ENCODE measurements at regions not wholly inside any gene's neighbourhood (a gene's known extent, or its start where the extent isn't known, plus 50 kb on each side); places are given as distances from the start of the nearest gene placed in this dataset.

- no peak for TF ChIP-seq ISL1 (CRISPR knock-in tag; IDR thresholded peaks at IDR 0.05)
- no peak for TF ChIP-seq TCF4 (CRISPR knock-in tag; IDR thresholded peaks at IDR 0.05; ENCODE audit: borderline replicate concordance)
- no peak for TF ChIP-seq ZNF8 (CRISPR knock-in tag; IDR thresholded peaks at IDR 0.05)
- TF ChIP-seq, protein P1, sequence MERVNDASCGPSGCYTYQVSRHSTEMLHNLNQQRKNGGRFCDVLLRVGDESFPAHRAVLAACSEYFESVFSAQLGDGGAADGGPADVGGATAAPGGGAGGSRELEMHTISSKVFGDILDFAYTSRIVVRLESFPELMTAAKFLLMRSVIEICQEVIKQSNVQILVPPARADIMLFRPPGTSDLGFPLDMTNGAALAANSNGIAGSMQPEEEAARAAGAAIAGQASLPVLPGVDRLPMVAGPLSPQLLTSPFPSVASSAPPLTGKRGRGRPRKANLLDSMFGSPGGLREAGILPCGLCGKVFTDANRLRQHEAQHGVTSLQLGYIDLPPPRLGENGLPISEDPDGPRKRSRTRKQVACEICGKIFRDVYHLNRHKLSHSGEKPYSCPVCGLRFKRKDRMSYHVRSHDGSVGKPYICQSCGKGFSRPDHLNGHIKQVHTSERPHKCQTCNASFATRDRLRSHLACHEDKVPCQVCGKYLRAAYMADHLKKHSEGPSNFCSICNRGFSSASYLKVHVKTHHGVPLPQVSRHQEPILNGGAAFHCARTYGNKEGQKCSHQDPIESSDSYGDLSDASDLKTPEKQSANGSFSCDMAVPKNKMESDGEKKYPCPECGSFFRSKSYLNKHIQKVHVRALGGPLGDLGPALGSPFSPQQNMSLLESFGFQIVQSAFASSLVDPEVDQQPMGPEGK (CRISPR knock-in tag; IDR thresholded peaks at IDR 0.05; ENCODE audit: borderline replicate concordance), result no peak
- TF ChIP-seq PPARA (CRISPR knock-in tag; IDR thresholded peaks at IDR 0.05; ENCODE audit: borderline replicate concordance), result no peak
- TF ChIP-seq, protein P2, sequence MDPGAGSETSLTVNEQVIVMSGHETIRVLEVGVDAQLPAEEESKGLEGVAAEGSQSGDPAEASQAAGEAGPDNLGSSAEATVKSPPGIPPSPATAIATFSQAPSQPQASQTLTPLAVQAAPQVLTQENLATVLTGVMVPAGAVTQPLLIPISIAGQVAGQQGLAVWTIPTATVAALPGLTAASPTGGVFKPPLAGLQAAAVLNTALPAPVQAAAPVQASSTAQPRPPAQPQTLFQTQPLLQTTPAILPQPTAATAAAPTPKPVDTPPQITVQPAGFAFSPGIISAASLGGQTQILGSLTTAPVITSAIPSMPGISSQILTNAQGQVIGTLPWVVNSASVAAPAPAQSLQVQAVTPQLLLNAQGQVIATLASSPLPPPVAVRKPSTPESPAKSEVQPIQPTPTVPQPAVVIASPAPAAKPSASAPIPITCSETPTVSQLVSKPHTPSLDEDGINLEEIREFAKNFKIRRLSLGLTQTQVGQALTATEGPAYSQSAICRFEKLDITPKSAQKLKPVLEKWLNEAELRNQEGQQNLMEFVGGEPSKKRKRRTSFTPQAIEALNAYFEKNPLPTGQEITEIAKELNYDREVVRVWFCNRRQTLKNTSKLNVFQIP (CRISPR knock-in tag; IDR thresholded peaks at IDR 0.05; ENCODE audit: borderline replicate concordance, low read depth), result no peak
Observed at GRCh38 chr15:95919460-95919859, 411.0 kb upstream of the NR2F2 start.

Measured in SK-N-SH treated with all-trans-retinoic acid at 6 μM for 48 hours (cell line).